NCI-H510A treated with DMSO at 0.1 percent for 48 hours (cell line): ENCODE measurements at regions not wholly inside any gene's neighbourhood (a gene's known extent, or its start where the extent isn't known, plus 50 kb on each side); places are given as distances from the start of the nearest gene placed in this dataset.
"Not testable (repeated sequence)": the region's sequence is repeated elsewhere in the genome, so short reads cannot be mapped to it uniquely, and the experiment has no call there.

ENCODE experiments used
- DNase-seq: peaks from one replicate; lab custom pipeline; 2025; lab: John Stamatoyannopoulos, UW

DNA sequence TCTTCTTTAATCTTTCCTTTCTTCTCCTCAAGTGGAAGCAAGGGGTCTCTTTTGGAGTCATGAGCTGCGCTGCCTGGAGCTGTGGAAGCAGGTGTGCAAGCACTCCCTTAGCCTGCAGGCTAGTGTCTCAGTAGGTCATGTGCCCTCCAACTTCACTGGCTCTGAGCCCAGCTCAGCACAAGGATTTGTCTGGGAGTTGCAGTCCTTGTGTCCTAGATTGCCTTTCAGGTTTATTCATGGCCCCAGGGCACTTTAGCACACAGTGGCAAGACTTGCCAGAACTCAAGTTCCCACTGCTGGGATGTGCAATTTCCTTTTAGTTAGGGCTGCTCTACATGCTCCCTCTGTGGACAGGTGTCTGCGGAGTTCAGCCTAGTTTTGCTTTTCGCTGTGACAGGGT lies 211.7 kb downstream of the LIG4 start:
- peak; percentile 10 for DNase-seq

DNA sequence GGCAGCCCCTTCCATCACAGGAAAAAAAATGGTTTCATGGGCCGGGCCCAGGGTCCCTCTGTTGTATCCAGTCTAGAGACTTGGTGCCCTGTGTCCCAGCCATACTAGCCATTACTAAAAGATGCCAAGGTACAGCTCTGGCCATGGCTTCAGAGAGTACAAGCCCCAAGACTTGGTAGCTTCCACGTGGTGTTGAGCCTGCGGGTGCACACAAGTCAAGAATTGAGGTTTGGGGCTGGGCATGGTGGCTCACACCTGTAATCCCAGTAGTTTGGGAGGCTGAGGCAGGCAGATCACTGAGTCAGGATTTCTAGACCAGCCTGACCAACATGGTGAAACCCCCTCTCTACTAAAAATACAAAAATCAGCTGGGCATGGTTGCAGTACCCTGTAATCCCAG lies 214.3 kb downstream of the LIG4 start:
- DNase-seq, result no peak

DNA sequence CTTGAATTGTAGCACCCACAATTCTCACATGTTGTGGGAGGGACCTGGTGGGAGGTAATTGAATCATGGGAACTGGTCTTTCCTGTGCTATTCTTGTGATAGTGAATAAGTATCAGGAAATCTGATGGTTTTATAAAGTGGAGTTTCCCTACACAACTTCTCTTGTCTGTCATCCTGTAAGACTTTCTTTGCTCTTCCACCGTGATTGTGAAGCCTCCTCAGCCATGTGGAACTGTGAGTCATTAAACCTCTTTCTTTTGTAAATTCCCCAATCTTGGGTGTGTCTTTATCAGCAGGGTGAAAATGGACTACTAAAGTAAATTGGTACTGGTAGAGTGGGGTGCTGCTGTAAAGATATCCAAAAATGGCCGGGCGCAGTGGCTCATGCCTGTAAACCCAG lies 215.6 kb downstream of the LIG4 start:
- DNase-seq, result no peak

DNA sequence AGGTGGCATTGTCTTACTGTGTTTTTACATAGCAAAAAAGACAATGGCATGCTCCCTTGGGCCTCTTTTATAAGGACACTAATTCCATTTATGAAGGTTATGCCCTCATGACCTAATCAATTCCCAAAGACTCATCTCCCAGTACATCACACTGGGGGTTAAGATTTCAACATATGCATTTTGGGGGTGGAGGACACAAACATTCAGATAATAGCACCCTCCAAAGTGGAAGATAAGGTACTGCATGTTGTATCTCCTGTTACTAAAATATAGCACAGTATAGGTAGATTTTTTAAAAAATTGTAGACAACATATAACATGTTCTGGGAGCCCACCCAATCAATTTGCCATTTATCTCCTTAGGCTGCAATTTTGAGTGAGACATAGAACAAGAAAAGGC lies 221.2 kb downstream of the LIG4 start:
- DNase-seq, result no peak

DNA sequence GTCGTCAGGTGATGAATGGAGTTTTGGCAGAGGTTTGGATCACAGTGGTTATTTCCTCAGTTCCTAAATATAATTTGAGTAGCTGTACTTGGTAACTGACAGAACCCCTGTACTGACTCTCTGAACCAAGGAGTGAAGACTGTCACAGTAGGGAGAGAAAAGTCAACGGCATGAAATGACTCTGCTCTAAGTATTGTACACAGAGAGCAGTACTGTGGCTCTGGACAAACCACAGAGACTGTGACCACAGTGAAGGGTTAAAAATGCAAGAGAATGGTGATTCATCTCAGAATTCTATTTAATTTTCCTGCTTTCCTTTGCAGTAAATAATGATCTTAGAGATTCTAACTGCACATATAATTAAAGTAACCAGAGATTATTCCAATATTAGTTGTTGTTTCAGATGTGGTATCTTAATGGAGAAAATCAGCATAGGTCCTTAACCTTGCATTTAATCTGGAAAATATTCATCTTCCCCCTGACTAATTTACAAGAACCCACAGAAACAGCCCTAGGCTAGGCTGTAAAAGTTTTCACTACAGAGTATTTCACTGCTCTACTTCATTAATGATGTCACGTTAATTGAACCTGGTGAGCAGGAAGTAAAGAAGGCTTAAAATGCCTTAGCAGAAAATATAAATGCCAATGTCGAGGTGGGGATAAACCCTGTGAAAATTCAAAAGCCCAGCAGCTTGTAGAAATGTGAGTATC lies 221.9 kb downstream of the LIG4 start:
- no peak for DNase-seq

DNA sequence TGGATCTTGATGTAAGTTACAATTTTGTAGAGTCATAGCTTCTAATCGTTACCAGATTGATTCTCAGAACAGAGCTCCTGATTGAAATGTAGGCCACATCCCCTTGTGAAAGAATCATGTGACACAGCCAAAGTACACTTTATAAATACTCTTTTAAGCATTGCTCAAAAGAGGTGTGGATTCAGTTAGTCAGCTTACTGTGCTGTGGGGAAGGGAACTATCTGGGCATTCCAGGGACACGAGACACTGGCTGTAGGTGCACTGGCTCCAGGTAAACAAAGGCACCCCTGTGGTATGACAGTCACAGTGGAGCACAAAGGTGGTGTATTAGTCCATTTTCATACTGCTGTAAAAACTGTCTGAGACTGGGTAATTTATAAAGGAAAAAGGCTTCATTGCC lies 222.8 kb downstream of the LIG4 start:
- DNase-seq, result no peak

DNA sequence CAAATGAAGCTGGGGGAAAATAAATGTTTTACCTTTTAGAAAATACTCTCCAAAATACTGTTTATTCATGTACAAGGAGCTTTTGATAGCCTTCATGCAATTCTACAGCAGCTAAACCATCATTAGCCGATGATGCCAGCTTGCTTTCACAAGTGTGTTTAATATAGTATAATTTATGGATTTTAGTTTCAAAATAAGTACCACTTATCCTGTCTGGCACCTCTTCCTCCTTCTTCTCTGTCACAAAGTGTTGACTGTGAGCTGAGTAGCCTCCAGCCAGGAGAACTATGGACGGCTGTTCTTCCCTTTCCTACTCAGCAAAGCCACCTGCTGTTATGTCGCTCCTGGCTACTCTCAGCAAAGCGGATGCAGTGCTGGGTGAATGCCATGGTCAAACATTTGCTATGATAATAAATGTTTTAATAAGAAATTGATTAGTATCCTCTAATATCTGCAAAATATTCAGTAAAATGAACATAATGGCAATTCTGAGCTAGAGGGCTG lies 238.2 kb downstream of the LIG4 start:
- peak; percentile 91 for DNase-seq

DNA sequence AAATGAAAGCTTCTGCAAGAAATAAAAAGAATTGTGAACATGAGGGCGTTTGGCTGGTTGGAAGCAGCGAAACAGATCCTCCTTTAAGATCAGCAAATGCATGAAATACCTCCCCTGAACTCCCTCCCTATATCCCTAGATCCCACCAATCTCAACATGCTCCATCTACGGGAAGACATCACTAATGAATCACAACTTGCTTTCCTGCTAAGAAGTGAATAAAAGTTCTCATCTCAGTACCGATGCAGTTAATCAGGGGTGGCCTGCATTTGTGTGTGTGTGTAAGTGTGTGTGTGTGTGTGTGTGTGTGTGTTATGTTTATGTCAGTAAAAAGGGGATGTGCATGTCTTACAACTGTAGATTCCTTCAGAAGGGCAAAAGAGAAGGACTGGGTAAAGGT lies 238.7 kb downstream of the LIG4 start:
- DNase-seq, result no peak

DNA sequence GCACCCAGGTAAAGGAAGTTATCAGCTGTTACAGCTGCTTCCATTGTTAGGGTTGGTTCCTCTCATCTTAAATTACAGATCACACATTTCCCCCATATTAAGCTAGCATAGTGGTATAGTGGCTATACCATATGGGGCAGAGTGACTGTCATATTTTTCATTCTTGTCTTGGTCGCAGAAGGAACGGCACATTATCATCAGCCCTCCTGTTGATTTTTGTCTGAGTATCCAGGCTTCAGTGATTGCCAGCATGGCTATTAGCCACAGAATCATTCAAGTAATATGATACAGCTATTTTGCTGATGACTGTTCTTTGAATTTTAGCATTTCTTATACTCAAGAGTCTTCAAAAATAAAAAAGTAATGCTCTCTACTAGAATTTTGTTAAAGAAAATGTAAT lies 240.9 kb downstream of the LIG4 start:
- peak; percentile 36 for DNase-seq

DNA sequence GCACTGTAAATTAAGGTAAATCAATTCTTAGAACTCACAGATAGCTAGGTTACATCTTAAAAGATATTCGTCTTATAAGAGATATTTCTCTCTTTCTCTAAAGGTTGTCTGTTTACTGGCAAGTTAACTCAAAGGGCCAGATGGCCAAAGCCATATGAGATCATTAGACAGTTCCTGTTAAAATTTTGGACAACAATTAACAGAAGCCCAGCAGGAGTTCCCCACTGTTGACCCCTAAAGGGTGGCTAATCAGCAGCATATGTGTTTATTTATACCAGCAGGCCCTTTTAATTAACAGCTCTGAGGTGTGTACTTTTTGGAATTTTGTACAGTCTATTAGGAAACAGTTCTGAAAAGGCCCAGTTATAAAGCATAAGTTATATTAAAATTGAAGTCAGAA lies 245.8 kb downstream of the LIG4 start:
- no peak for DNase-seq

DNA sequence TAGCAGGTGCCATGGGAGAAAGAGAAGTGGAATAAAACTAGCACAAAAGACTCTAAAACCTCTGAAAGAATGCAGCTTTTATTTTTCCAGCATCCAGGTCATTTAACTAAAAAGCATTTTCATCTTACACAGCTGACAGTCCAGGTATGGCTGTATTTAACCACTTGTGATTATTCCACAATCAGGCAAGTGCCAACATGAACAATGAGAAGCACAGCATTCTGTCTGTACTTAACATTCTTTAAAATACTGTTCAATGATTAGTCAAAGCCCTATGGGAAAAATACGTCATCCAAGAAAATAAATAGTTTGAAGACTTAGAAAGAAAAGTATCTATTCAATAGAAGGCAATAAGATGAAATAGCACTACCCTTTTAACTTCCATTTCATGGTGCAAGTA lies 246.9 kb downstream of the LIG4 start:
- peak; percentile 27 for DNase-seq

DNA sequence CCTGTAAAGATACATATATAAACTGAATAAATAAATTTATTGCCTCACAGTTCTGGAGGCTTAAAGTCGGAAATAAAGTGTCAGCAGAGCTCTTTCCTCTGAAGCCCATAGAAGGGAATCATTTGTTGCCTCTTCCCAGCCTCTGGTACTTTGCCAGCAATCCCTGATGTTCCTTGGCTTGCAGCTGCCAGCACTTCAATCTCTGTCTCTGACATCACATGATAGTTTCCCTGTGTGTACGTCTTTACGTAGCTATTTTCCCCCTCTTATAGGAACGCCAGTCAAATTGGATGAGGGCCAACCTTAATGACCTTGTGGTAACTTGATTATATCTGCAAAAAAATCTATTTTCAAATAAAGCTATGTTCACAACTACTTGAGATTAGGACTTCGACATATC lies 250.9 kb downstream of the LIG4 start:
- DNase-seq, result peak; percentile 95

DNA sequence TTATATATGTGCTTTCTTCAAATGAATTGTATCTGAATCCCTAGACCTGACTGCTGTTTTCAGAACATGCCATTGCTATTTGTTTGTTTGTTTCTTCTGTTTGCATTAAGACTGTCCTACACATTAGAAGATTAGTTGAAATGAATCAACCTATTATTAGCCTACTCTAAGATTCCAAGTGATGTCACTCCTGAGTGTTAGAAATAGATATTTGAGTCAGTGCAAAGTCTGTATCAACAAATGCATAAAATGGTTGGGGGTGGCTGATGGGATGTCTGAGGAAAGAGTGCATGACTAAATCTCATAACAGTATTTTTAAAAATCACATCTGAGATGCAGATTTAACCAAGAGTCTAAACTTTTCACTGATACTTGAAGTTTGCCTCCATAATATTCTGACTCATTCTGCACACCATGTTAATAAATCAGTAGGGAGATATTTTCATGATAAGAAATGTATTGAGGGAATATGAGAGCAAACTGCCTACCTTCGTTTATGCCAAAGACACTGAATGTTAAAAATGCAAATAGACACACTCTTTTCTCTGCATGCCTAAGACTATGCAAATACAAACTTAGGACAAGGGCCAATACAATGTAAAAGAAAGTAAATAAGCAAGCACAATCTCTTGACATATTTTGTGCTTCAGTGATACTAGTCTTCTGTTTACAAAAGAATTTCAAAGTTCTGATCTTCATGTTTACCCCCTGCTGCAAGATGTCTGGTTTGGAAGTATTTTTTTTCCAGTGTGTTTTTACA lies 253.3 kb downstream of the LIG4 start:
- DNase-seq, result peak; percentile 33

DNA sequence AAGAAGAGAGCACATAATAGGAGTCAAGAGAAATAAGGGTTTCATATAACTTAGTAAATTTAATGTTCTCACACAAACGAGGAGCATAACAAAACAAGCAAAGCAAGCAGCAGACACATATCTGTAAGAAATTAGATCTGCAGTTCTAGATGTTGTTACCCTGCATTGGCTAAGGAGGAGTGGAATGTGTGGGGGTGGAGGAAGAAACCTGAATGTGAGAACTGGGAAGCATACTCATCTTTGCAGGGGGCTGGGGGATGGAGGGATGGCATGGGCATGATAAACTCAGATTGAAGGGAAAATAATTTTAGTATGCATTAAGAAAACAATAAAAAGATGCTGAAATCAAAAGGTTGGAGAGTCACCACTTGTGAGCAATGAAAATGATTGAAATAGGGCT lies 255.0 kb downstream of the LIG4 start:
- no peak for DNase-seq

DNA sequence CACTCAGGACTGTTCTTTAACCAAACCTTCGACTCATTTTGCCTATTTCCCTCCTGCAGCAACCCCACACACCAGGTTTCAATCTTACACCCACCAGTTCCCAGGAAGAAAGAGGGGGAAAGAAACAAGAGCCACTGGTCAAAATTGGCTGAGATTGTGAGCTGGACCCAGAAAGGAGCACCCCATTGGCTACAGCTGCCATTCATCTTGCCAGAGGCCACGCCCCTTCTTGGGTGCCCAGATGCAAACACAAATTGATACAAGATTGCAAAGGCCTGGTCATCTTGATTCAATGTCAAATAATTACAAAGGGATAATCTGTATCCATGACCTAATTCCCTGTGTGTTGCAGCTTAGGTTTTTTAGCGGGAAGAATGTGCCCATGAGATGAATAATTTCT lies 258.4 kb downstream of the LIG4 start:
- no peak for DNase-seq

DNA sequence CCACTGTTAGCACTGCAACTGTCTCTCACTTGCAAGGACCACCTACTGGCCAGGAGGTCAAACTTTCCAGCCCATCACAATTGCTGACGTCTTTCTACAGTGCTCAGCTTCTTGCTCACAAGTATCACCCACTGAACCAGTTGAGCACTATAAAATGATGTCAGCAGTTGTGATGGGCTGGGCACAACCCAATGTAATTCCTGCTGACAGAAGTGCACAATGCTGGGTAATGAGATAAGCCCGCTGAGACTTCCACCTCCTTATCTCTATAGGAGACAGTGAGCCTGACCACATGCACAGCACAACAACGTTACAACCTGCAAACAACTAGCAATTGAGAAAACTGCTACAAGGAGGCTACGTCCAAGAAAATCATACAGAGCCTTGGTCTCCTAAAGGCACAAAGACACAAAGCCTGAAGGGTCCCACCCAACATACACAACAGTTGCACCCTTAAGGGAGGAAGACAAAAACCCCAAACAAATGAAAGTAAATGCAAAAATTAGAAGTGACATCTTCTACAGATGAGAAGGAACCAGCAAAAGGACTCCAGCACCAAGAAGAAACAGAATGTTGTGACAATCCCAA lies 273.2 kb downstream of the LIG4 start:
- DNase-seq, result no peak

DNA sequence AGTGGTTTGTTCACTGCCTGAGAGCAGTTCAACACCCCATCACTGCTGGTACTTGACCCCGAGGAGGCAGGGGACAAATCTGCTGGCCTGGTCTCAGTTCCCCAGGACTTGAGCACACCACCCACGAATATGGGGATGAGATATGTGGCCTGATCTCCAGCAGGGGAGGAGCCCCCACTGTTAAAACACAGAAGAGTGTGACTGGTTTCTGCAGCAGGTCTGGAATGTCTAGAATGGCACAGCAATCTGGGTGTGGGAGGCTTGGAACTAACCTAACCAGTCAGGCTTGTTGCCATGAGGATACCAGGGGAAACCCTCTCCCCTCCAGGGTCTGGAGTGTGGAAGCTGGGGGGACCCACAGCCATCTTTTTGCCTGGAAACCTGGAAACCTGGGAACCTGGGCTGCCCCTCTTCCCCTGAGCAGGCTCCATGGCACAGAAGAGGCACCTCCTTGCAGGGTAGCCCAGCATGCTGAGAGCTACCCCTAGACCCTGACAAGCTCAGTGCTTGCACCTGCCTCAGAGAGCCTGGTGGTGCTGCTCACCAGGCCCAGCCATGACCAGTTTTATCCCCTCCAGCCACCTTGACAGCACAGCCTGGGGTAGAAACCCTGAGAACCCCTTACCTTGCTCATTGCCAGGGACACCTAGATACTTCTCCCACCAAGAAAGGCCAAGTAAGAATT lies 273.8 kb downstream of the LIG4 start:
- DNase-seq, result no peak

DNA sequence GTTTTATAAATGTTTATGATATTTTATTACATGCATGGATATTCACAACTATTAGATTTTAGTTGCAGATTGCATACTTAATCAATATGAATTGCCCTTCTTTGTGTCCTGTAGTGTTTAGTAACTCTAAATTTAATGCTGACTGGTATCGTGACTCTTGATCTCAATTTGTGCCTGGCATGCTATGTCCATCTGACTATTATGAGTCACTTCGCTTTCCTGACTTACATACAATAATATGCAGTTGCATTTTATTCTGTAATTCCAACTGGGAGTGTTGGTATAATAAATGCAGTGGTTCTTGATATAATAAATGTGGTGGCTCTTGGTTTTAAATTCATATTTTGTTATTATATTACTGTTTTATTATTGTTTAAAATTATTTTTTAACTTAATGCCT lies 277.5 kb downstream of the LIG4 start:
- DNase-seq, result no peak

DNA sequence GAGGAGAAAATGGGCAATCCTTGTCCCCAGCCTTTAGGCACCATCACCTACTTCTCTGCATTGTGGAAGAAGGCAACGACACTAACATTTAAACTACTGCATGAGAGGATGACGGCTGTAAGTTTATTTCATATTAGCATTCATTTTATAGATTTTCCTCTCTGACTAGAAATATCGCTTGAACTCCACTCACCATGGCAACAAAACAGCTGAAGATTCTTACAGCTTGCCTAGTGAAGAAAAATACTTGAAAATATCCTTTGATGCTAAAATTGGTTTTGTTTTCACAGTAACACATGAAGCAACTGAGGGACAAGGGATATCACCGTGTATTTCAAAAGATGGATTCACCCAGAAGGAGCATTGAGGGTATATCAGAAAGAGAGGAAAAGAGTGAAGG lies 284.3 kb downstream of the LIG4 start:
- DNase-seq, result no peak

DNA sequence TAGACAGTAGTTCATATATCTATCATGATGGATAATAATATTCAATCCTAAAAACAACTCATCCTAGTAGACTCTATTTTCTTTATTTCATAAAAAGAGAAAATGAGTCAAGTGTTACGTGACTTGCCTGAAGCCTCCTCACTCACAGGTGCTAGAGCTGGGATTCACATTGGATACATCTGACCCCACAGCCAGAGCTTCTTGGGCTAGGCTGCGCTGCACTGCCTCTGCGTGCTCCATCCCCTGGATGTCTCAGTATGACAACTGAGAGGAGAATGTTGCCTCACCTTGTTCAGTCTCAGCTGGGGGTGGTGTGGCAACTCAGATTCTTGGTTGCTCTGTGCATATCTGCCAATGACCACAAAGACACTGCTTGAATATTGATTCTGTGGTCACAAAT lies 286.6 kb downstream of the LIG4 start:
- no peak for DNase-seq

DNA sequence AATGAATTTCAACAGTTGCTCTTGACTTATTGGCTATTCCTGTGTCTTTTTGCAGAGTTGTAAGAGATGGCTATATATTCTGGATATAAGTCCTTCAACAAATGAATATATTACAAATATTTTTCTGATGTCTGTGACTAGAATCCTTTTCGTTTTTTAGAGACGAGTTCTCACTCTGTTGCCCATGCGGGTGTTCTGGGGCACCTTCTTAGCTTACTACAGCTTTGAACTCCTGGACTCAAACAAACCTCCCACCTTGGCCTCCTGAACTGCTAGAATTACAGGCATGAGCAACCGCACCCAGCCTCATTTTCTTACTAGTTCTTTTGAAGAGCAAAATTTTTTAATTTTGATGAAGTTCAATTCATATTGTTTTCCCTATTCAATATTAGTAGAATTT lies 287.8 kb downstream of the LIG4 start:
- no peak for DNase-seq

DNA sequence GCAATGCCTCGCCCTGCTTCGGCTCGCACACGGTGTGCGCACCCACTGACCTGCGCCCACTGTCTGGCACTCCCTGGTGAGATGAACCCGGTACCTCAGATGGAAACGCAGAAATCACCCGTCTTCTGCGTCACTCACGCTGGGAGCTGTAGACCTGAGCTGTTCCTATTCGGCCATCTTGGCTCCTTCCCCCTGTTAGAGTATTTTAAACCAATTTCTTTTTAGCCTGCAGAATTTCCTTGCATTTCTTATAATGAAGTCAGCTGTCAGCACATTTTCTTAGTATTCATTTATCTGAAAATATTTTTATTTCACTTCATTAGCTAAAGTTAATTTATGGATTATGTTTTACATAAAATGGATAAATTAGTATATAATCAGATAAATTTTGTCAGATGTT lies 288.8 kb downstream of the LIG4 start:
- DNase-seq, result not testable (repeated sequence)

DNA sequence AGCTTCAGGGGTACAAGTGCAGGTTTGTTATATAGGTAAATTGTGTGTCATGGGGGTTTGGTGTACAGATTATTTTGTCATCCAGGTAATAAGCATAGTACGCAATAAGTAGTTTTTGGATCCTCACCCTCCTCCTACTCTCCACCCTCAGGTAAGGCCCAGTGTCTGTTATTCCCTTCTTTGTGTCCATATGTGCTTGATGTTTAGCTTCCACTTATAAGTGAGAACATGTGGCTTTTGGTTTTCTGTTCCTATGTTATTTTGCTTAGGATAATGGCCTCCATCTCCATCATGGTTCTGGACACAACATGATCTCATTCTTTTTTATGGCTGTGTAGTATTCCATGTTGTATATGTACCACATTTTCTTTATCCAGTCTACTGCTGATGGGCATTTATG lies 298.4 kb downstream of the LIG4 start:
- DNase-seq, result not testable (repeated sequence)
